ENCODE measurements at regions not wholly inside any gene's neighbourhood (a gene's known extent, or its start where the extent isn't known, plus 50 kb on each side); places are given as distances from the start of the nearest gene placed in this dataset.

DNA sequence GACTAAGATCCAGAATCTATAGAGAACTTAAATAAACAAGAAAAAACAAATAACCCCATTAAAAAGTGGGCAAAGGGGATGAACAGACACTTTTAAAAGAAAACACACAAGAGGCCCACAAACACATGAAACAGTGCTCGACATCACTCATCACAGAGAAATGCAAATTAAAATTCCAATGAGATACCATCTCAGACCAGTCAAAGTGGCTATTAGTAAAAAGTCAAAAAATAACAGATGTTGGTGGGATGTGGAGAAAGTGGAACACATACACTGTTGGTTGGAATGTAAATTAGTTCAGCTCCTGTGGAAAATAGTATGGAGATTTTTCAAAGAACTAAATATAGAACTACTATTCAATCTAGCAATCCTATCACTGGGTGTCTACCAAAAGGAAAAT is 143.1 kb downstream of the IFI44 start:
- H3K36me3 Mint-ChIP-seq, result no peaks in the 10 kb centered on the region
- no peak overlapping the region for H3K4me3 Mint-ChIP-seq
- no peak overlapping the region for H3K27ac Mint-ChIP-seq
- H3K9me3 Mint-ChIP-seq, result peaks cover 20% of the 10 kb centered on the region
- TF ChIP-seq, protein P1, sequence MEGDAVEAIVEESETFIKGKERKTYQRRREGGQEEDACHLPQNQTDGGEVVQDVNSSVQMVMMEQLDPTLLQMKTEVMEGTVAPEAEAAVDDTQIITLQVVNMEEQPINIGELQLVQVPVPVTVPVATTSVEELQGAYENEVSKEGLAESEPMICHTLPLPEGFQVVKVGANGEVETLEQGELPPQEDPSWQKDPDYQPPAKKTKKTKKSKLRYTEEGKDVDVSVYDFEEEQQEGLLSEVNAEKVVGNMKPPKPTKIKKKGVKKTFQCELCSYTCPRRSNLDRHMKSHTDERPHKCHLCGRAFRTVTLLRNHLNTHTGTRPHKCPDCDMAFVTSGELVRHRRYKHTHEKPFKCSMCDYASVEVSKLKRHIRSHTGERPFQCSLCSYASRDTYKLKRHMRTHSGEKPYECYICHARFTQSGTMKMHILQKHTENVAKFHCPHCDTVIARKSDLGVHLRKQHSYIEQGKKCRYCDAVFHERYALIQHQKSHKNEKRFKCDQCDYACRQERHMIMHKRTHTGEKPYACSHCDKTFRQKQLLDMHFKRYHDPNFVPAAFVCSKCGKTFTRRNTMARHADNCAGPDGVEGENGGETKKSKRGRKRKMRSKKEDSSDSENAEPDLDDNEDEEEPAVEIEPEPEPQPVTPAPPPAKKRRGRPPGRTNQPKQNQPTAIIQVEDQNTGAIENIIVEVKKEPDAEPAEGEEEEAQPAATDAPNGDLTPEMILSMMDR (IDR thresholded peaks at IDR 0.05; ENCODE audit: unreplicated experiment), result no peak
- no peak for DNase-seq (ENCODE audit: low spot score in 2 of 2, unreplicated experiment in 2 of 2)
- H3K27me3 Mint-ChIP-seq (ENCODE audit: low read depth), result no peaks in the 10 kb centered on the region
- no peaks in the 10 kb centered on the region for H3K4me1 Mint-ChIP-seq

DNA sequence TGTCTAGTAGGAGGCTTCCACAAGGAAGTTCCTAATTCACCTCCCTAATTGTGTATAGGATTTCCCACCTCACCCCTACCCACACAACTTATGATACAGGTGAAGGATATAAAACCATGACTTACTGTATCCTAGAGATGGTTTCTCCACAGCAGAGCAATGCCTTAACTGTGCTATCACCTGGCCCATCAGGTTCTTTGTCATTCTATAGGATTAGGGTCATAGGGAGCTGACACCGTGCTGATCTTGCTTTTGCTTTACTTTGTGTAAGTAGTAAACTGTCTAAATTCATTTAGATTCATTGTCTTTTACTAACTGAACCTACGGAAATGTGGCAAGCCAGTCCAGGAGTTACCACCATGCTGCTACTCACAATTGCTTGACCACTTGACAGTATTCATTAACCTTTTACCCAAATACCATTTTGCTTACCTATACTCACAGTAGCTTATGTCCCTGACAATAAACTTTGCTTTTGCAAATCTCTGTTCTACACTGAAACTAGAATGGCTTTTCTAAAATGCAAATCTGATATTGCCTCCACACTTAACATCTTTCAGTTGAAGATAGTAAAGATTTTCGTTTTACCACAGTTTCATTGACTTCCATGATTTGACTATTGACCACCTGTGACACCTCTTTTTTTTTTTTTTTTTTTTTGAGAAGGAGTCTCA is 147.6 kb downstream of the IFI44 start:
- Mint-ChIP-seq H3K36me3 (no peaks in the 10 kb centered on the region), H3K4me3 (no peak overlapping the region), H3K4me1 (no peaks in the 10 kb centered on the region), H3K9me3 (peaks cover 8% of the 10 kb centered on the region), H3K27ac (no peak overlapping the region), H3K27me3 (ENCODE audit: low read depth) (no peaks in the 10 kb centered on the region)
- DNase-seq (ENCODE audit: low spot score in 2 of 2, unreplicated experiment in 2 of 2), result no peak
- TF ChIP-seq, protein P1 (IDR thresholded peaks at IDR 0.05; ENCODE audit: unreplicated experiment), result no peak

DNA sequence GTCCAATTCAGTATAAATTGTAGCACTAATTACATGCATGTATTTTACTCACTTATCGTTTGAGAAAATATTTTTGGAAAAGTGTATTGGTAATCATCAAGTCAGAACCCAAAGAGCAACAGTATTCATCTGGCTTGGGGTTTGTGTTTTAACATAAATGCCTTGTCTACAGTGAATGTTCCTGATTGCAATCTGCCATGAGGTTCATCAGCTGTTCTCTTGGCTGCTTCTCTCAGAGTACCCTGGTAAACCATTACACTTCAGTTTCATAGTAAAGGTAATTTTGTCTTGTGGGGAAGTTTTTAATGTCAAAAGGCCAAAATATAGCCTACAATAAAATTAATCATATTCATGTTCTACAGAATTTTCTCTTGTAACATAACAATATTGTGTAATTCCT is 150.3 kb downstream of the IFI44 start:
- no peak overlapping the region for H3K4me3 Mint-ChIP-seq
- TF ChIP-seq, protein P1 (IDR thresholded peaks at IDR 0.05; ENCODE audit: unreplicated experiment), result no peak
- H3K27ac Mint-ChIP-seq, result no peak overlapping the region
- H3K4me1 Mint-ChIP-seq, result no peaks in the 10 kb centered on the region
- H3K9me3 Mint-ChIP-seq, result no peaks in the 10 kb centered on the region
- peaks cover 14% of the 10 kb centered on the region for H3K27me3 Mint-ChIP-seq (ENCODE audit: low read depth)
- no peak for DNase-seq (ENCODE audit: low spot score in 2 of 2, unreplicated experiment in 2 of 2)
- H3K36me3 Mint-ChIP-seq, result no peaks in the 10 kb centered on the region

DNA sequence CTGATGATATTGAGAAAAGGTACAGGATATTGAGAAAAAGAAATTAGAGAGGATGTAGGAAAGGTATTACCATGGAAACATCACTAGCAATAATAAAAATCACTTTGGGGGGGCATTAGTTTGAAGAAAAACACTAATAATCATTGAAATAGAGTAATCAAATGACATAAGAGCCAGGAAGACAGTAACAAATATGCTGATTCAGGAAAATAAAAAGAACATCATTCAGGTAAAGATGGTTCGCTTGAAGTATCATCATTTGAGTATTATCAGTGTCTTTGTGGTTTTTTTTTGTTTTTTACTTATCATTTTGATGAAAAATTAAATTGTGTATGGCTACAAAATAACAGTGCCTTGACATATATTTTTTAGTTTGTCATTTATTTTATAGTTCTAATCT is 164.5 kb downstream of the IFI44 start:
- no peaks in the 10 kb centered on the region for H3K36me3 Mint-ChIP-seq
- H3K4me1 Mint-ChIP-seq, result no peaks in the 10 kb centered on the region
- no peak overlapping the region for H3K27ac Mint-ChIP-seq
- TF ChIP-seq, protein P1 (IDR thresholded peaks at IDR 0.05; ENCODE audit: unreplicated experiment), result no peak
- H3K27me3 Mint-ChIP-seq (ENCODE audit: low read depth), result peaks cover 17% of the 10 kb centered on the region
- no peak for DNase-seq (ENCODE audit: low spot score in 2 of 2, unreplicated experiment in 2 of 2)
- no peaks in the 10 kb centered on the region for H3K9me3 Mint-ChIP-seq
- no peak overlapping the region for H3K4me3 Mint-ChIP-seq

DNA sequence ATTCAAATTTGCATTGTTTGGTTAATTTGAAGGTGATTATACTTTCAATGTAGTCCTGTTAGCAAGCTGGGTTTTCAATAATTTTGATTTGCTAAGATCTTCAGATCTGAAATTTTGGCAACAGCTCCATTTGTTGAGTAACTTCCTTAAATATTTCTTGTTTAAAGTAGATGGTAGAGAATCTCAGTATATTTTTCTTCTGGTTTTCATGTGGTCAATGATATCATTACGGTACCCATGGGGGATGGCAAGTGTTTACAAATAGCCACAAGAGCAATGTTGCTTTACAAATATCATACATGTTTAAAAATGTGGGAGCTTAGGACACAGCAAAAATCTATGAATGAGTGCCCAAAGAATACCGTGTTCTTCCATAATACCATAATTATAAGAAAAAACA is 175.9 kb downstream of the IFI44 start:
- DNase-seq (ENCODE audit: low spot score in 2 of 2, unreplicated experiment in 2 of 2), result no peak
- Mint-ChIP-seq H3K27ac (no peak overlapping the region), H3K27me3 (ENCODE audit: low read depth) (no peaks in the 10 kb centered on the region), H3K4me1 (peaks cover 4% of the 10 kb centered on the region), H3K9me3 (peaks cover 6% of the 10 kb centered on the region), H3K4me3 (no peak overlapping the region), H3K36me3 (no peaks in the 10 kb centered on the region)
- TF ChIP-seq, protein P1 (IDR thresholded peaks at IDR 0.05; ENCODE audit: unreplicated experiment), result no peak

DNA sequence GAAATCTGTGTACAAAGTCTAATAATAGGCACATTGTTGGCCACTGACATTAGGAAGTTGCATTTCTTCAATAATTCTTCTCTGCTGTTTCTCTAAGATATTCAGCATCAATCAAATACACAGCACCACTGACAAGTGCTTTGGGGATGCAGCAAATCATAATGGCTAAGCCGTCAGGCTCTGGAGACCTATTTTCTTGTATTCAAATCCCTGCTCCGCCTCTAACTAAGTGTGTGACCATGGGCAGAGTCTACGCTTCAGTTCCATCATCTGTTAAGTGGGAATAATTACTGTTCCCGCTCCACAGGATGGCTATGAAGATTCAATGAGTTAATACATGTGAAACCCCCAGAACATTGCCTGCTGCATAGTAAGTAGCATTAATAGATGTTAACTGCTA is 176.9 kb downstream of the ADGRL4 start:
- H3K27ac Mint-ChIP-seq, result no peak overlapping the region
- H3K4me1 Mint-ChIP-seq, result peaks cover 9% of the 10 kb centered on the region
- H3K4me3 Mint-ChIP-seq, result no peak overlapping the region
- H3K36me3 Mint-ChIP-seq, result no peaks in the 10 kb centered on the region
- DNase-seq (ENCODE audit: low spot score in 2 of 2, unreplicated experiment in 2 of 2), result no peak
- H3K27me3 Mint-ChIP-seq (ENCODE audit: low read depth), result no peaks in the 10 kb centered on the region
- no peaks in the 10 kb centered on the region for H3K9me3 Mint-ChIP-seq
- TF ChIP-seq, protein P1 (IDR thresholded peaks at IDR 0.05; ENCODE audit: unreplicated experiment), result no peak
